CD14-positive monocyte (primary cell): ENCODE measurements at regions not wholly inside any gene's neighbourhood (a gene's known extent, or its start where the extent isn't known, plus 50 kb on each side); places are given as distances from the start of the nearest gene placed in this dataset.

ENCODE experiments used
- DNase-seq, 3 donors: peaks; one replicate each; pipeline ENCODE4 v3.0.0-alpha.2; 2011 to 2022
- H2AFZ ChIP-seq: 2 replicates; pipeline ENCODE4 v1.6.0; 2012; ENCODE audit warnings: mild to moderate bottlenecking, low read depth, low read length, inconsistent platforms; ENCODE audit not compliant: insufficient read depth, poor library complexity, severe bottlenecking
- H3K27ac ChIP-seq, 2 donors: 1 replicate in 1 of 2; 2 replicates in 1 of 2; pipeline ENCODE4 v1.5.1; 2012 to 2013; ENCODE audit warnings: low read length in 2 of 2, control low read depth in 1 of 2, inconsistent platforms in 1 of 2, low read depth in 1 of 2, mild to moderate bottlenecking in 1 of 2
- H3K27me3 ChIP-seq, 2 donors: one replicate each; pipeline versions ENCODE4 v1.6.0 to v1.6.1; 2011 to 2013; ENCODE audit warnings: low read length in 2 of 2; ENCODE audit not compliant: control insufficient read depth in 2 of 2, insufficient read depth in 2 of 2
- H3K36me3 ChIP-seq, 2 donors: replicated peaks in 1 of 2; 1 replicate in 1 of 2; 2 replicates in 1 of 2; pipeline versions ENCODE4 v1.5.1 to v1.6.1; 2012 to 2013; ENCODE audit warnings: low read length in 2 of 2, control low read depth in 1 of 2, inconsistent platforms in 1 of 2, mild to moderate bottlenecking in 1 of 2; ENCODE audit not compliant: insufficient read depth in 2 of 2, control insufficient read depth in 1 of 2
- H3K4me1 ChIP-seq, 2 donors: 1 replicate in 1 of 2; 2 replicates in 1 of 2; pipeline versions ENCODE4 v1.5.1 to v1.6.1; 2012 to 2013; ENCODE audit warnings: low read length in 2 of 2, control low read depth in 1 of 2, inconsistent platforms in 1 of 2, mild to moderate bottlenecking in 1 of 2, moderate library complexity in 1 of 2; ENCODE audit not compliant: insufficient read depth in 2 of 2, control insufficient read depth in 1 of 2
- H3K4me2 ChIP-seq: replicated peaks from 2 replicates; pipeline ENCODE3; 2012; ENCODE audit warnings: low read length, moderate library complexity, mild to moderate bottlenecking; ENCODE audit not compliant: poor library complexity, severe bottlenecking; ENCODE audit errors: extremely low read depth
- H3K4me3 ChIP-seq, 3 experiments: fragments of 200-600 bp in 1 of 3; sonication (generic) in 1 of 3; replicated peaks in 1 of 3; 1 replicate in 2 of 3; 2 replicates in 1 of 3; pipeline ENCODE4 v1.5.1; 2011 to 2013; ENCODE audit warnings: low read length in 3 of 3, mild to moderate bottlenecking in 3 of 3, control low read depth in 2 of 3, low read depth in 2 of 3, inconsistent platforms in 1 of 3, moderate library complexity in 1 of 3
- H3K79me2 ChIP-seq: 2 replicates; pipeline ENCODE4 v1.6.0; 2012; ENCODE audit warnings: mild to moderate bottlenecking, control low read depth, inconsistent platforms, low read length, moderate library complexity; ENCODE audit not compliant: insufficient read depth
- H3K9ac ChIP-seq: 2 replicates; pipeline ENCODE4 v1.6.0; 2017; ENCODE audit warnings: low read length, mild to moderate bottlenecking; ENCODE audit not compliant: insufficient read depth, poor library complexity, severe bottlenecking
- H3K9me3 ChIP-seq, 2 donors: replicated peaks in 1 of 2; 1 replicate in 1 of 2; 2 replicates in 1 of 2; pipeline versions ENCODE4 v1.5.1 to v1.6.1; 2012 to 2013; ENCODE audit warnings: low read length in 2 of 2, control low read depth in 1 of 2; ENCODE audit not compliant: control insufficient read depth in 1 of 2, insufficient read depth in 1 of 2
- H4K20me1 ChIP-seq: 2 replicates; pipeline ENCODE4 v1.6.0; 2012; ENCODE audit warnings: mild to moderate bottlenecking, low read length, control low read depth, moderate library complexity; ENCODE audit not compliant: insufficient read depth
- H3K27ac Mint-ChIP-seq, 7 donors: one replicate each; pipeline ENCODE4 v1.8.0; 2020; ENCODE audit warnings: mild to moderate bottlenecking in 7 of 7, mixed read lengths in 7 of 7, moderate library complexity in 6 of 7, inconsistent platforms in 2 of 7
- H3K27me3 Mint-ChIP-seq, 3 donors: one replicate each; pipeline ENCODE4 v1.8.0; 2021 to 2022; ENCODE audit warnings: low read depth in 3 of 3, mild to moderate bottlenecking in 3 of 3, mixed read lengths in 3 of 3, moderate library complexity in 3 of 3, inconsistent platforms in 1 of 3
- H3K36me3 Mint-ChIP-seq, 2 donors: one replicate each; pipeline ENCODE4 v1.8.0; 2020; ENCODE audit warnings: mixed read lengths in 2 of 2, inconsistent platforms in 1 of 2, mild to moderate bottlenecking in 1 of 2
- H3K4me1 Mint-ChIP-seq: one replicate; pipeline ENCODE4 v1.8.0; 2020; ENCODE audit warnings: mild to moderate bottlenecking, mixed read lengths
- H3K4me3 Mint-ChIP-seq, 2 donors: one replicate each; pipeline ENCODE4 v1.8.0; 2020; ENCODE audit warnings: mild to moderate bottlenecking in 2 of 2, mixed read lengths in 2 of 2, moderate library complexity in 1 of 2
- H3K9me3 Mint-ChIP-seq, 7 donors: one replicate each; pipeline ENCODE4 v1.8.0; 2020 to 2022; ENCODE audit warnings: mixed read lengths in 7 of 7, mild to moderate bottlenecking in 6 of 7, moderate library complexity in 6 of 7, inconsistent platforms in 2 of 7
- CTCF ChIP-seq: fragments of 200-600 bp; IDR thresholded peaks from one replicate; pipeline ENCODE4 v1.8.0; 2022; ENCODE audit warnings: antibody characterized with exemption, mild to moderate bottlenecking
- WGBS: methylation state at CpG from one replicate; pipeline ENCODE4 v1.1.5; 2013; ENCODE audit warnings: missing lambda C conversion rate; ENCODE audit not compliant: insufficient coverage; 5-methylcytosine and 5-hydroxymethylcytosine counted together
- intact Hi-C, 2 donors: fragments of 100-400 bp; cut with micrococcal nuclease; formaldehyde crosslinking; loops; one replicate each; pipeline versions ENCODE4 v1.15.0 to v1.15.1; 2023

GRCh38 chr22:27144321-27144720 lies 486.9 kb downstream of the MIAT start:
- H3K9me3 ChIP-seq: no peaks in the 10 kb centered on the region
- H3K4me3 ChIP-seq: no peak overlapping the region
- no peak for TF ChIP-seq CTCF
- H3K79me2 ChIP-seq: no peaks in the 10 kb centered on the region
- intact Hi-C loops: no loop called here
- no peaks in the 10 kb centered on the region for H3K4me1 ChIP-seq
- H3K27me3 ChIP-seq: no peaks in the 10 kb centered on the region
- H3K27me3 Mint-ChIP-seq: peaks cover 0 to 5% (median 5%) of the 10 kb centered on the region in 3 donors
- no peaks in the 10 kb centered on the region for H3K36me3 Mint-ChIP-seq
- no peak overlapping the region for H3K4me2 ChIP-seq
- peak overlapping the region in 1 of 2 donors; percentile 1 for H3K4me3 Mint-ChIP-seq
- no peak for DNase-seq
- no peak overlapping the region for H2AFZ ChIP-seq
- no peak overlapping the region for H3K9ac ChIP-seq
- 100% methylated on average over 1 of the region's 2 CpGs for WGBS
- H3K9me3 Mint-ChIP-seq: peaks cover 0 to 5% (median 2%) of the 10 kb centered on the region in 7 donors
- H4K20me1 ChIP-seq: no peaks in the 10 kb centered on the region
- H3K36me3 ChIP-seq: no peaks in the 10 kb centered on the region
- H3K27ac ChIP-seq: no peak overlapping the region
- H3K27ac Mint-ChIP-seq: no peak overlapping the region
- H3K4me1 Mint-ChIP-seq: peaks cover 6% of the 10 kb centered on the region

GRCh38 chr22:27146866-27147633 lies 489.7 kb downstream of the MIAT start:
- no peak overlapping the region for H3K4me3 ChIP-seq
- Mint-ChIP-seq H3K36me3 (no peaks in the 10 kb centered on the region), H3K9me3 (peaks cover 0 to 5% (median 3%) of the 10 kb centered on the region in 7 donors), H3K4me3 (no peak overlapping the region), H3K27ac (no peak overlapping the region), H3K27me3 (peaks cover 0 to 8% (median 3%) of the 10 kb centered on the region in 3 donors), H3K4me1 (peaks cover 29% of the 10 kb centered on the region)
- H2AFZ ChIP-seq: no peak overlapping the region
- WGBS: 100% methylated on average over 1 of the region's 4 CpGs
- H3K79me2 ChIP-seq: no peaks in the 10 kb centered on the region
- peaks cover 22 to 24% of the 10 kb centered on the region in 2 donors for H3K4me1 ChIP-seq
- intact Hi-C loops: no loop called here
- no peak overlapping the region for H3K27ac ChIP-seq
- no peak overlapping the region for H3K4me2 ChIP-seq
- no peaks in the 10 kb centered on the region for H3K9me3 ChIP-seq
- no peaks in the 10 kb centered on the region for H3K36me3 ChIP-seq
- DNase-seq: no peak
- H3K27me3 ChIP-seq: no peaks in the 10 kb centered on the region
- no peak for TF ChIP-seq CTCF
- no peaks in the 10 kb centered on the region for H4K20me1 ChIP-seq
- no peak overlapping the region for H3K9ac ChIP-seq
